ENCODE measurements at regions not wholly inside any gene's neighbourhood (a gene's known extent, or its start where the extent isn't known, plus 50 kb on each side); places are given as distances from the start of the nearest gene placed in this dataset.

DNA sequence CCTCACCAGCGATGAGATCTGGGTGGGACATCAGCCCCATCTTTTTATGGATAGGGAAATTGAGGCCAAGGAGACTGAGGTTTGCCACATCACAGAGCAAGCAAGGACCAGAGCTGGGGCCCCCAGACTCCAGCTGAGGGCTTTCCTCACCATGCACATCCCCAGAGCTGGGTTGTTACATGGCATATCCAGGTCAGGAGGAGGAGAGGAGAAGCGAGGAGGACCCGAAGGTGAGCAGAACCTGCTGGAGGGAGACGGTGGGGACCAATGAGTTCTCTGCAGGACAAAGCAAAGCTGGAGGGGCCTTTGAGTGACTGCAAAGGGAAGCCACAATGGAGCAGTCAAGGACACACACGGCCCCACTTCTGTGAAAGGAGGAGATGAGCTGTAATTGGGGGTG, 255.5 kb upstream of the CSF3R start:
- Histone ChIP-seq H3K4me3 (no peak overlapping the region), H3K9me3 (peaks cover 0 to 11% (median 0%) of the 10 kb centered on the region in 11 donors), H3K4me1 (no peaks in the 10 kb centered on the region), H3K27ac (no peak overlapping the region), H3K36me3 (no peaks in the 10 kb centered on the region), H3K27me3 (peaks cover 0 to 84% (median 74%) of the 10 kb centered on the region in 7 donors)
- intact Hi-C loops (cut with DNase I): no loop called here
- DNase-seq (no peak), ATAC-seq (no peak)
- TF ChIP-seq, protein P1, sequence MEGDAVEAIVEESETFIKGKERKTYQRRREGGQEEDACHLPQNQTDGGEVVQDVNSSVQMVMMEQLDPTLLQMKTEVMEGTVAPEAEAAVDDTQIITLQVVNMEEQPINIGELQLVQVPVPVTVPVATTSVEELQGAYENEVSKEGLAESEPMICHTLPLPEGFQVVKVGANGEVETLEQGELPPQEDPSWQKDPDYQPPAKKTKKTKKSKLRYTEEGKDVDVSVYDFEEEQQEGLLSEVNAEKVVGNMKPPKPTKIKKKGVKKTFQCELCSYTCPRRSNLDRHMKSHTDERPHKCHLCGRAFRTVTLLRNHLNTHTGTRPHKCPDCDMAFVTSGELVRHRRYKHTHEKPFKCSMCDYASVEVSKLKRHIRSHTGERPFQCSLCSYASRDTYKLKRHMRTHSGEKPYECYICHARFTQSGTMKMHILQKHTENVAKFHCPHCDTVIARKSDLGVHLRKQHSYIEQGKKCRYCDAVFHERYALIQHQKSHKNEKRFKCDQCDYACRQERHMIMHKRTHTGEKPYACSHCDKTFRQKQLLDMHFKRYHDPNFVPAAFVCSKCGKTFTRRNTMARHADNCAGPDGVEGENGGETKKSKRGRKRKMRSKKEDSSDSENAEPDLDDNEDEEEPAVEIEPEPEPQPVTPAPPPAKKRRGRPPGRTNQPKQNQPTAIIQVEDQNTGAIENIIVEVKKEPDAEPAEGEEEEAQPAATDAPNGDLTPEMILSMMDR (IDR thresholded peaks at IDR 0.05): no peak
- WGBS, 2 donors: 54 to 55% methylated on average over 5 of the region's 5 CpGs

DNA sequence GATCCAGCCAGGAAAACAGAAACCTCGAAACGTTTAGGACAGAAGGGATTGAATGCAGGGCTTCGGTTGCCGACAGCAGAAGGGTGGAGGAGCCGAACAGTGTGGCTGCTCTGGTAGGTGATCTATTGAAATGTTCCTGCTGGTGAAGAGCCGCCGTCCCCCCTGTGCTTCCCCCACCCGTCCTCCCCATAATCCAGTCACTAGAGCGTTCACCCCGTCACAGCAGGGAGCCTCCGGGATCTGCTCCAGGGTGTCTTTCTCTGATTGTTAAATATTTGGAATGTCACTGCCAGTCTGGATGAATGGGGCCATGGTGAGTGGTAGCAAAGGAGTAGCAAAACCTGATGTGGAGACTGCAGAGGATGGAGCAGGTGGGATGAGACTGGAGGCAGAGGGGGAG, 255.1 kb upstream of the CSF3R start:
- H3K27me3 ChIP-seq: peaks cover 0 to 89% (median 78%) of the 10 kb centered on the region in 7 donors
- no peaks in the 10 kb centered on the region for H3K4me1 ChIP-seq
- intact Hi-C loops (cut with DNase I): no loop called here

DNA sequence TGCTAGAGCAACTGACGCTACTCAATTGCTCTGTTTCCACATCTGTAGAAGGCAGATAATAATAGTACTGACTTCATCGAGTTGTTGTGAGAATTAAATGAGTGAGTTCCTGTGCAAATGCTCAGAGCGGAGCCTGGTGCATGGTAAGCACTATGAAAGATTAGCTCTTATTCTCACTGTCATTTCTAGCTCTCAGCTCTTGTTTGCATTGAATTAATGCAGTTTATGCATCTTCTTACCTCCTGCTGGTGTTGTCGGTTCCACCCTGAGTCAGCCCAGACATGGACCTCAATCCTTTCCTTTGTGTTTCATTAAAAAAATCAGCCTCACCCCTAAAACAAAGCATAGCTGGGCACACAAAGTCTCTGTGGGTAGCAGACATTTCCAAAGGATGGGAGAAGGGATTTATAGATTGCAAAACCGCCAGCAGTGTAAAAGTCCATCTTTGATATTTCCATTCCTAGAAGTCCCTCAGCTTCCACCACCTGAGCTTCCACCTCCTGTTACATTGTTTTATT, 254.4 kb upstream of the CSF3R start:
- Histone ChIP-seq H3K36me3 (no peaks in the 10 kb centered on the region), H3K27me3 (peaks cover 0 to 95% (median 83%) of the 10 kb centered on the region in 7 donors), H3K9me3 (peaks cover 0 to 11% (median 0%) of the 10 kb centered on the region in 11 donors), H3K4me1 (no peaks in the 10 kb centered on the region), H3K27ac (no peak overlapping the region), H3K4me3 (no peak overlapping the region)
- TF ChIP-seq, protein P1 (IDR thresholded peaks at IDR 0.05): no peak
- intact Hi-C loops (cut with DNase I): no loop called here
- 36% methylated on average over 5 of the region's 5 CpGs for WGBS, 2 donors
- ATAC-seq (no peak), DNase-seq (no peak)

More for the DNA sequence above, 255.1 kb upstream of the CSF3R start:
- Histone ChIP-seq H3K27ac (no peak overlapping the region), H3K9me3 (peaks cover 0 to 11% (median 0%) of the 10 kb centered on the region in 11 donors), H3K4me3 (no peak overlapping the region), H3K36me3 (no peaks in the 10 kb centered on the region)
- TF ChIP-seq, protein P1 (IDR thresholded peaks at IDR 0.05): no peak
- ATAC-seq (no peak), DNase-seq (no peak)
- 12 to 14% methylated on average over 11 of the region's 11 CpGs for WGBS, 2 donors

DNA sequence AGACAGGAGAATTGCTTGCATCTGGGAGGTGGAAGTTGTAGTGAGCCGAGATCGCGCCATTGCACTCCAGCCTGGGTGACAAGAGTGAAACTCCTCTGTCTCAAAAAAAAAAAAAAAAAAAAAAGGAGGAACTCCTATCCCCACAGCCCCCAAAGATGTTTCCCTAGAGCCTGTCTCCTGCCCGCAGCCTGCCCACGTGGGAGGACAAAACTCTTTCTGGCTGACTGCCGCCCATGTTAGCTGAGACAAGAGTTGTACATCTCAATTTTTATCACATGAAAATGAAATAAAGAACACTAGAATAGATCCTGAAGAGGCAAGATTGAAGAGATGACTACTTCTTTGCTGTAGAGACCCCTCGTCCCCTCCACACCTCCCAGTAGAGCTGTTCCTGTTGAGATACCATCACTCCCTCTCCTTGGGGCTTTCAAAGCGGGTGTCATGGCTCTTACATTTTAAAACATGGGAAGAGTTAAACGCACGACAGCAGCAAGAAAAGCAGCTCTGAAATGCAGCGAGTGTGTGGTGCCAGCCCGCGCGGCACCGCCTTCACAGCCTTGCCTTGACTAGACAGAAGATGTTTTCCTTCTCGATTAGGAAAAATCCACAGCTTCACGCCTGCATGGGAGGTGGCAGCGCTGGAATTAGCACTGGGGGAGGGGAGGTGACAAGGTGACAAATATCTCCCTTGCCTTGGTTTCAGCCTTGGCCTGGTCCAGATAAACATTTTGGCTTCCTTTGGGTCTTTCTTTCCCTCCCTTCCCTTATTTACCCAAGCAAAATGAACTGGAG, 253.4 kb upstream of the CSF3R start:
- 28% methylated on average over 18 of the region's 18 CpGs for WGBS, 2 donors
- Histone ChIP-seq H3K4me3 (no peak overlapping the region), H3K4me1 (no peaks in the 10 kb centered on the region), H3K27me3 (peaks cover 0 to 95% (median 87%) of the 10 kb centered on the region in 7 donors), H3K9me3 (peaks cover 0 to 6% (median 0%) of the 10 kb centered on the region in 11 donors), H3K36me3 (no peaks in the 10 kb centered on the region), H3K27ac (no peak overlapping the region)
- no peak for DNase-seq
- intact Hi-C loops (cut with DNase I): no loop called here
- no peak for ATAC-seq
- TF ChIP-seq, protein P1 (IDR thresholded peaks at IDR 0.05): no peak
